K562 (cell line): ENCODE measurements at regions not wholly inside any gene's neighbourhood (a gene's known extent, or its start where the extent isn't known, plus 50 kb on each side); places are given as distances from the start of the nearest gene placed in this dataset.

Source experiments
- ATAC-seq: fragments of 200-7000 bp; cut with Tn5 transposase; 3 replicates; pipeline ENCODE4 v1.9.1; 2020; ENCODE audit warnings: moderate library complexity
- BruUV-seq: library from RNA; stranded (reverse); fragments of 400-500 nt; replicated peaks from 2 replicates; lab custom pipeline; 2021; lab: Mats Ljungman, UMichigan
- CTCF ChIA-PET: fragments of 300-600 bp; formaldehyde crosslinking; extraction: SDS; loops from one replicate; lab custom pipeline; 2021; ENCODE audit warnings: low intra/inter-chr PET ratio; lab: Yijun Ruan, JAX
- POLR2A ChIA-PET: fragments of 300-600, 350-650 bp; sonication (Branson Sonifier 250); formaldehyde crosslinking; extraction: SDS; loops from one replicate; lab custom pipeline; 2021; ENCODE audit warnings: antibody characterized with exemption, inconsistent platforms; lab: Yijun Ruan, JAX
- DNase-seq, 4 experiments: peaks; one replicate each; pipeline versions ENCODE4 v3.0.0 to v3.0.0-alpha.2; 2011 to 2018; ENCODE audit warnings: low spot score in 3 of 4, mixed read lengths in 3 of 4; ENCODE audit errors: extremely low read depth in 1 of 4
- FAIRE-seq: peaks from 2 replicates; lab custom pipeline; 2011; peaks lifted over from hg19 to GRCh38; lab: Jason Lieb, UNC
- H2AFZ ChIP-seq: 2 replicates; pipeline ENCODE4 v1.6.0; 2011; ENCODE audit warnings: low read depth, low read length, control low read depth, inconsistent platforms
- H3K27ac ChIP-seq: fragments of 200-600 bp; 3 replicates; pipeline ENCODE4 v1.8.0; 2011; ENCODE audit warnings: low read depth, mild to moderate bottlenecking, control low read depth, inconsistent platforms, low read length, moderate library complexity, mixed read lengths; ENCODE audit errors: extremely low read depth
- H3K27me3 ChIP-seq, 2 experiments: fragments of 300-600 bp in 1 of 2; 2 replicates in 1 of 2; 3 replicates in 1 of 2; pipeline versions ENCODE4 v1.6.0 to v1.8.0; 2011; ENCODE audit warnings: inconsistent platforms in 2 of 2, low read length in 2 of 2, mild to moderate bottlenecking in 1 of 2, mixed read lengths in 1 of 2, moderate library complexity in 1 of 2; ENCODE audit not compliant: control insufficient read depth in 2 of 2, insufficient read depth in 2 of 2
- H3K36me3 ChIP-seq: fragments of 300-600 bp; 3 replicates; pipeline ENCODE4 v1.8.0; 2011; ENCODE audit warnings: mild to moderate bottlenecking, low read length, inconsistent platforms; ENCODE audit not compliant: control insufficient read depth, insufficient read depth
- H3K4me1 ChIP-seq, 2 experiments: fragments of 200-600 bp in 1 of 2; replicated peaks in 1 of 2; 2 replicates in 1 of 2; 3 replicates in 1 of 2; pipeline versions ENCODE4 v1.5.1 to v1.8.0; 2011; ENCODE audit warnings: inconsistent platforms in 2 of 2, low read length in 2 of 2, mild to moderate bottlenecking in 1 of 2, mixed read lengths in 1 of 2, moderate library complexity in 1 of 2; ENCODE audit not compliant: control insufficient read depth in 2 of 2, insufficient read depth in 2 of 2
- H3K4me2 ChIP-seq: 2 replicates; pipeline ENCODE4 v1.6.1; 2011; ENCODE audit warnings: low read length, control low read depth, inconsistent platforms, mixed read lengths; ENCODE audit not compliant: insufficient read depth
- H3K4me3 ChIP-seq: fragments of 200-600 bp; sonication (generic), shearing (Covaris generic); 2 replicates; pipeline ENCODE4 v1.5.1; 2016; ENCODE audit warnings: control low read depth, inconsistent platforms
- H3K79me2 ChIP-seq: fragments of 200-600 bp; 3 replicates; pipeline ENCODE4 v1.8.0; 2011; ENCODE audit warnings: low read length, inconsistent platforms; ENCODE audit not compliant: control insufficient read depth, insufficient read depth
- H3K9ac ChIP-seq, 2 experiments: 2 replicates each; pipeline versions ENCODE4 v1.6.0 to v1.6.1; 2011; ENCODE audit warnings: low read depth in 2 of 2, low read length in 2 of 2, control low read depth in 1 of 2, inconsistent platforms in 1 of 2, mild to moderate bottlenecking in 1 of 2, mixed read lengths in 1 of 2; ENCODE audit not compliant: insufficient read depth in 1 of 2
- H3K9me1 ChIP-seq: one replicate; pipeline ENCODE4 v1.6.0; 2011; ENCODE audit warnings: inconsistent platforms, mild to moderate bottlenecking, low read length, moderate library complexity; ENCODE audit not compliant: control insufficient read depth, insufficient read depth
- H3K9me3 ChIP-seq: replicated peaks from 2 replicates; pipeline ENCODE4 v1.5.1; 2011; ENCODE audit warnings: low read depth, low read length, inconsistent platforms; ENCODE audit not compliant: control insufficient read depth, insufficient read depth
- H4K20me1 ChIP-seq: replicated peaks from 2 replicates; pipeline ENCODE4 v1.6.1; 2011; ENCODE audit warnings: low read length, inconsistent platforms, mixed read lengths; ENCODE audit not compliant: control insufficient read depth, insufficient read depth
- CBX8 ChIP-seq: fragments of 200-600 bp; sonication (generic); IDR thresholded peaks from 2 replicates; pipeline ENCODE4 v1.6.1; 2012; ENCODE audit warnings: borderline replicate concordance, mixed run types, low read depth, mild to moderate bottlenecking, moderate library complexity, mixed read lengths, low read length, control low read depth, inconsistent platforms; ENCODE audit not compliant: poor library complexity, severe bottlenecking; ENCODE audit errors: extremely low read depth
- CHD1 ChIP-seq: fragments of 200-600 bp; sonication (generic); IDR thresholded peaks from one replicate; pipeline ENCODE4 v1.6.1; 2012; ENCODE audit warnings: mild to moderate bottlenecking, moderate library complexity, low read length, inconsistent platforms
- HDAC8 ChIP-seq: fragments of 450-650 bp; IDR thresholded peaks from 2 replicates; pipeline ENCODE4 v1.6.1; 2016; ENCODE audit warnings: mild to moderate bottlenecking, missing genetic modification characterization, moderate library complexity, missing compliant biosample characterization
- KLF13 ChIP-seq: fragments of 450-650 bp; IDR thresholded peaks from 2 replicates; pipeline ENCODE4 v1.6.1; 2016; ENCODE audit warnings: missing genetic modification characterization, low read depth, mild to moderate bottlenecking, missing compliant biosample characterization, moderate library complexity, borderline replicate concordance
- MCM7 ChIP-seq, 2 experiments: fragments of 450-650 bp; IDR thresholded peaks; 2 replicates each; pipeline ENCODE4 v1.6.1; 2016 to 2018
- NBN ChIP-seq: fragments of 450-650 bp; IDR thresholded peaks from 2 replicates; pipeline ENCODE4 v1.6.1; 2016; ENCODE audit warnings: low read depth, mild to moderate bottlenecking
- YY1 ChIP-seq, 3 experiments: IDR thresholded peaks; 2 replicates each; pipeline ENCODE4 v1.6.1; 2011; ENCODE audit warnings: low read length in 2 of 3, mild to moderate bottlenecking in 2 of 3, moderate library complexity in 2 of 3, borderline replicate concordance in 1 of 3, control low read depth in 1 of 3, low read depth in 1 of 3; ENCODE audit not compliant: insufficient read depth in 3 of 3, insufficient replicate concordance in 2 of 3, control insufficient read depth in 1 of 3, insufficient read length in 1 of 3; ENCODE audit errors: extremely low read depth in 1 of 3
- ZNF165 ChIP-seq: fragments of 250-450 bp; sonication (Bioruptor Pico); IDR thresholded peaks from 2 replicates; pipeline ENCODE4 v1.4.0; 2020; ENCODE audit warnings: borderline replicate concordance
- ZNF224 ChIP-seq: sonication (generic); formaldehyde crosslinking; IDR thresholded peaks from 2 replicates; pipeline ENCODE4 v1.8.0; 2022; ENCODE audit warnings: mild to moderate bottlenecking, missing genetic modification reagents
- WGBS: fragments of 100-300 bp; shearing (Covaris generic); methylation state at CpG from one replicate; pipeline ENCODE4 v1.1.6; 2016; ENCODE audit warnings: low coverage, mixed read lengths; ENCODE audit not compliant: insufficient coverage; ENCODE audit errors: missing lambda C conversion rate; 5-methylcytosine and 5-hydroxymethylcytosine counted together
- in situ Hi-C: fragments of 300-500 bp; cut with MboI; formaldehyde crosslinking; loops from 4 replicates; pipeline ENCODE4 v1.15.0; 2018; ENCODE audit warnings: inconsistent platforms, mixed read lengths
- intact Hi-C: fragments of 100-400 bp; cut with micrococcal nuclease; formaldehyde crosslinking; loops from 2 replicates; pipeline ENCODE4 v1.14.2; 2022
- TF ChIP-seq, protein P1 (sequence below): fragments of 450-650 bp; IDR thresholded peaks from 2 replicates; pipeline ENCODE4 v1.6.1; 2017; ENCODE audit warnings: mild to moderate bottlenecking, moderate library complexity
- TF ChIP-seq, protein P2 (sequence below): fragments of 250-450 bp; sonication (Bioruptor Pico); IDR thresholded peaks from 2 replicates; pipeline ENCODE4 v1.8.0; 2021; ENCODE audit warnings: moderate library complexity, mild to moderate bottlenecking, inconsistent platforms
- TF ChIP-seq, protein P3 (sequence below): fragments of 450-650 bp; IDR thresholded peaks from 2 replicates; pipeline ENCODE4 v1.6.1; 2016; ENCODE audit warnings: mild to moderate bottlenecking
- TF ChIP-seq, protein P4 (sequence below): fragments of 450-650 bp; formaldehyde crosslinking; IDR thresholded peaks from 2 replicates; pipeline ENCODE4 v1.4.0; 2020; ENCODE audit warnings: mild to moderate bottlenecking, mixed read lengths
- TF ChIP-seq, protein P5 (sequence below): fragments of 450-650 bp; formaldehyde crosslinking; IDR thresholded peaks from 2 replicates; pipeline ENCODE4 v1.4.0; 2022; ENCODE audit warnings: missing genetic modification characterization

DNA sequence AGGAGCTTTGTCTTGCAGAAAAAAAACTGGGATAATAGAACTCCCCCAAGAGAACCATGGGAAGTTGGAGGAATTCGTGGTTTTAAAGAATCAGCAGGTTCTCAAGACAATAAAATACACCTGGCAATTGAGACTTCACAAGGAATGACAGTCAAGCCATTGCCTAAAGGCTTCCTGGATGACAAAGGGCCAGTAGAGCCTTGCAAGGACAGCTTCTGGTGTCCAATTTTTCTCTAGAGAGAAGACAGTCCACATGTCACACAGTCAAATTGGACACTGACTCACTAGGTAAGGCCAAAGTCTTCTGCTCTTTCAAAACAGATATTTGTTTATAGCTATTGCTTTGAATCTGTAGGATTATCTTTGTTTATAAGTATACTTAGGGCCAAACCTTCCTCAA is 80.3 kb upstream of the BMP5 start:
- ChIA-PET POLR2A (no interaction called here), CTCF (no interaction called here)
- Histone ChIP-seq H3K79me2 (no peaks in the 10 kb centered on the region), H3K27me3 (no peaks in the 10 kb centered on the region), H3K36me3 (no peaks in the 10 kb centered on the region), H3K9me3 (no peaks in the 10 kb centered on the region), H4K20me1 (no peaks in the 10 kb centered on the region), H3K4me1 (no peaks in the 10 kb centered on the region), H2AFZ (no peak overlapping the region), H3K4me3 (no peak overlapping the region), H3K27ac (no peak overlapping the region), H3K9me1 (no peaks in the 10 kb centered on the region), H3K9ac (no peak overlapping the region), H3K4me2 (no peak overlapping the region)
- BruUV-seq, result no TSS peak
- DNase-seq (no peak), ATAC-seq (no peak), FAIRE-seq (no peak)
- intact Hi-C loops, result no loop called here
- WGBS, result 0% methylated on average over 1 of the region's 1 CpG
- in situ Hi-C loops, result no loop called here
- TF ChIP-seq, protein P1, sequence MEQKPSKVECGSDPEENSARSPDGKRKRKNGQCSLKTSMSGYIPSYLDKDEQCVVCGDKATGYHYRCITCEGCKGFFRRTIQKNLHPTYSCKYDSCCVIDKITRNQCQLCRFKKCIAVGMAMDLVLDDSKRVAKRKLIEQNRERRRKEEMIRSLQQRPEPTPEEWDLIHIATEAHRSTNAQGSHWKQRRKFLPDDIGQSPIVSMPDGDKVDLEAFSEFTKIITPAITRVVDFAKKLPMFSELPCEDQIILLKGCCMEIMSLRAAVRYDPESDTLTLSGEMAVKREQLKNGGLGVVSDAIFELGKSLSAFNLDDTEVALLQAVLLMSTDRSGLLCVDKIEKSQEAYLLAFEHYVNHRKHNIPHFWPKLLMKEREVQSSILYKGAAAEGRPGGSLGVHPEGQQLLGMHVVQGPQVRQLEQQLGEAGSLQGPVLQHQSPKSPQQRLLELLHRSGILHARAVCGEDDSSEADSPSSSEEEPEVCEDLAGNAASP, result no peak
- TF ChIP-seq KLF13 (tag), result no peak
- TF ChIP-seq, protein P2, sequence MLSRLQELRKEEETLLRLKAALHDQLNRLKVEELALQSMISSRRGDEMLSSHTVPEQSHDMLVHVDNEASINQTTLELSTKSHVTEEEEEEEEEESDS (CRISPR knock-in tag), result no peak
- TF ChIP-seq NBN, result no peak
- no peak for TF ChIP-seq HDAC8 (tag)
- TF ChIP-seq, protein P3, sequence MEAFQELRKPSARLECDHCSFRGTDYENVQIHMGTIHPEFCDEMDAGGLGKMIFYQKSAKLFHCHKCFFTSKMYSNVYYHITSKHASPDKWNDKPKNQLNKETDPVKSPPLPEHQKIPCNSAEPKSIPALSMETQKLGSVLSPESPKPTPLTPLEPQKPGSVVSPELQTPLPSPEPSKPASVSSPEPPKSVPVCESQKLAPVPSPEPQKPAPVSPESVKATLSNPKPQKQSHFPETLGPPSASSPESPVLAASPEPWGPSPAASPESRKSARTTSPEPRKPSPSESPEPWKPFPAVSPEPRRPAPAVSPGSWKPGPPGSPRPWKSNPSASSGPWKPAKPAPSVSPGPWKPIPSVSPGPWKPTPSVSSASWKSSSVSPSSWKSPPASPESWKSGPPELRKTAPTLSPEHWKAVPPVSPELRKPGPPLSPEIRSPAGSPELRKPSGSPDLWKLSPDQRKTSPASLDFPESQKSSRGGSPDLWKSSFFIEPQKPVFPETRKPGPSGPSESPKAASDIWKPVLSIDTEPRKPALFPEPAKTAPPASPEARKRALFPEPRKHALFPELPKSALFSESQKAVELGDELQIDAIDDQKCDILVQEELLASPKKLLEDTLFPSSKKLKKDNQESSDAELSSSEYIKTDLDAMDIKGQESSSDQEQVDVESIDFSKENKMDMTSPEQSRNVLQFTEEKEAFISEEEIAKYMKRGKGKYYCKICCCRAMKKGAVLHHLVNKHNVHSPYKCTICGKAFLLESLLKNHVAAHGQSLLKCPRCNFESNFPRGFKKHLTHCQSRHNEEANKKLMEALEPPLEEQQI, result no peak
- TF ChIP-seq MCM7 (IDR thresholded peaks at IDR 0.05), result no peak
- TF ChIP-seq CBX8, result no peak
- no peak for TF ChIP-seq ZNF224
- TF ChIP-seq CHD1, result no peak
- TF ChIP-seq, protein P4, sequence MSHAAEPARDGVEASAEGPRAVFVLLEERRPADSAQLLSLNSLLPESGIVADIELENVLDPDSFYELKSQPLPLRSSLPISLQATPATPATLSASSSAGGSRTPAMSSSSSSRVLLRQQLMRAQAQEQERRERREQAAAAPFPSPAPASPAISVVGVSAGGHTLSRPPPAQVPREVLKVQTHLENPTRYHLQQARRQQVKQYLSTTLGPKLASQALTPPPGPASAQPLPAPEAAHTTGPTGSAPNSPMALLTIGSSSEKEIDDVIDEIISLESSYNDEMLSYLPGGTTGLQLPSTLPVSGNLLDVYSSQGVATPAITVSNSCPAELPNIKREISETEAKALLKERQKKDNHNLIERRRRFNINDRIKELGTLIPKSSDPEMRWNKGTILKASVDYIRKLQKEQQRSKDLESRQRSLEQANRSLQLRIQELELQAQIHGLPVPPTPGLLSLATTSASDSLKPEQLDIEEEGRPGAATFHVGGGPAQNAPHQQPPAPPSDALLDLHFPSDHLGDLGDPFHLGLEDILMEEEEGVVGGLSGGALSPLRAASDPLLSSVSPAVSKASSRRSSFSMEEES (CRISPR knock-in tag), result no peak
- TF ChIP-seq, protein P5, sequence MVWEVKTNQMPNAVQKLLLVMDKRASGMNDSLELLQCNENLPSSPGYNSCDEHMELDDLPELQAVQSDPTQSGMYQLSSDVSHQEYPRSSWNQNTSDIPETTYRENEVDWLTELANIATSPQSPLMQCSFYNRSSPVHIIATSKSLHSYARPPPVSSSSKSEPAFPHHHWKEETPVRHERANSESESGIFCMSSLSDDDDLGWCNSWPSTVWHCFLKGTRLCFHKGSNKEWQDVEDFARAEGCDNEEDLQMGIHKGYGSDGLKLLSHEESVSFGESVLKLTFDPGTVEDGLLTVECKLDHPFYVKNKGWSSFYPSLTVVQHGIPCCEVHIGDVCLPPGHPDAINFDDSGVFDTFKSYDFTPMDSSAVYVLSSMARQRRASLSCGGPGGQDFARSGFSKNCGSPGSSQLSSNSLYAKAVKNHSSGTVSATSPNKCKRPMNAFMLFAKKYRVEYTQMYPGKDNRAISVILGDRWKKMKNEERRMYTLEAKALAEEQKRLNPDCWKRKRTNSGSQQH (CRISPR knock-in tag), result no peak
- no peak for TF ChIP-seq YY1 (IDR thresholded peaks at IDR 0.05; ENCODE audit: borderline replicate concordance in 1 of 3, control insufficient read depth in 1 of 3, extremely low read depth in 1 of 3, insufficient read depth in 3 of 3, insufficient read length in 1 of 3, insufficient replicate concordance in 2 of 3, low read depth in 1 of 3, low read length in 2 of 3)
- TF ChIP-seq ZNF165 (CRISPR knock-in tag), result no peak
